ENCODE measurements at regions not wholly inside any gene's neighbourhood (a gene's known extent, or its start where the extent isn't known, plus 50 kb on each side); places are given as distances from the start of the nearest gene placed in this dataset.
A peak's percentile ranks its signal among the peaks of the same experiment; 100 is the strongest.
"Not testable (repeated sequence)": the region's sequence is repeated elsewhere in the genome, so short reads cannot be mapped to it uniquely, and the experiment has no call there.

DNA sequence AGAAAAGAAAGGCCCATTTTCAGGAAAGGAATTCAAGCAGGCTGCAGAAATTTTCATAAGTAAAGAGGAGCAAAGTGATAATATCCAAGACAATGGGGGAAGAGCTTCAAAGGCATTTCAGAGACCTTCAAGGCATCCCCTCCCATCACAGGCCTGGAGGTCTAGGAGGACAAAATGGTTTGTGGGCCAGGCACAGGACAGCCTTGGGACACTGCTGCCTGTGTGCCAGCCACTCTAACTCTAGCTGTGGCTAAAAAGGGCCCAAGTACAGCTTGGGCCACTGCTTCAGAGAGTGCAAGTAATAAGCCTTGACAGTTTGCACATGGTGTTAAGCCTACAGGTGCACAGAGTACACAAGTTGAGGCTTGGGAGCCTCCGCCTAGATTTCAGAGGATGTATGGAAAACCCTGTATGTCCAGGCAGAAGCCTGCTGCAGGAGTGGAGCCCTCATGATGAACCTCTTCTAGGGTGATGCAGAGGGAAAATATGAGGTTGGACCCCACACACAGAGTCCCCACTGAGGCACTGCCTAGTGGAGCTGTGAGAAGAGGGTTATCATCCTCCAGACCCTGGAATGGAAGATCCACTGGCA lies 51.8 kb upstream of the ZSWIM5 start:
- Mint-ChIP-seq H3K36me3 (ENCODE audit: low read depth) (peaks cover 7% of the 10 kb centered on the region), H3K4me3 (no peak overlapping the region), H3K27me3 (ENCODE audit: low read depth) (peaks cover under 1% of the 10 kb centered on the region), H3K9me3 (peaks cover 41% of the 10 kb centered on the region), H3K27ac (no peak overlapping the region), H3K4me1 (no peaks in the 10 kb centered on the region)
- TF ChIP-seq, protein P1, sequence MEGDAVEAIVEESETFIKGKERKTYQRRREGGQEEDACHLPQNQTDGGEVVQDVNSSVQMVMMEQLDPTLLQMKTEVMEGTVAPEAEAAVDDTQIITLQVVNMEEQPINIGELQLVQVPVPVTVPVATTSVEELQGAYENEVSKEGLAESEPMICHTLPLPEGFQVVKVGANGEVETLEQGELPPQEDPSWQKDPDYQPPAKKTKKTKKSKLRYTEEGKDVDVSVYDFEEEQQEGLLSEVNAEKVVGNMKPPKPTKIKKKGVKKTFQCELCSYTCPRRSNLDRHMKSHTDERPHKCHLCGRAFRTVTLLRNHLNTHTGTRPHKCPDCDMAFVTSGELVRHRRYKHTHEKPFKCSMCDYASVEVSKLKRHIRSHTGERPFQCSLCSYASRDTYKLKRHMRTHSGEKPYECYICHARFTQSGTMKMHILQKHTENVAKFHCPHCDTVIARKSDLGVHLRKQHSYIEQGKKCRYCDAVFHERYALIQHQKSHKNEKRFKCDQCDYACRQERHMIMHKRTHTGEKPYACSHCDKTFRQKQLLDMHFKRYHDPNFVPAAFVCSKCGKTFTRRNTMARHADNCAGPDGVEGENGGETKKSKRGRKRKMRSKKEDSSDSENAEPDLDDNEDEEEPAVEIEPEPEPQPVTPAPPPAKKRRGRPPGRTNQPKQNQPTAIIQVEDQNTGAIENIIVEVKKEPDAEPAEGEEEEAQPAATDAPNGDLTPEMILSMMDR (IDR thresholded peaks at IDR 0.05; ENCODE audit: unreplicated experiment in 3 of 3): no peak

GRCh38 chr1:45259053-45259452 lies 52.6 kb upstream of the ZSWIM5 start:
- Mint-ChIP-seq H3K27me3 (ENCODE audit: low read depth) (no peaks in the 10 kb centered on the region), H3K4me3 (no peak overlapping the region), H3K9me3 (peaks cover 41% of the 10 kb centered on the region), H3K4me1 (no peaks in the 10 kb centered on the region), H3K36me3 (ENCODE audit: low read depth) (peaks cover 7% of the 10 kb centered on the region), H3K27ac (no peak overlapping the region)
- TF ChIP-seq, protein P1 (IDR thresholded peaks at IDR 0.05; ENCODE audit: unreplicated experiment in 3 of 3): no peak

DNA sequence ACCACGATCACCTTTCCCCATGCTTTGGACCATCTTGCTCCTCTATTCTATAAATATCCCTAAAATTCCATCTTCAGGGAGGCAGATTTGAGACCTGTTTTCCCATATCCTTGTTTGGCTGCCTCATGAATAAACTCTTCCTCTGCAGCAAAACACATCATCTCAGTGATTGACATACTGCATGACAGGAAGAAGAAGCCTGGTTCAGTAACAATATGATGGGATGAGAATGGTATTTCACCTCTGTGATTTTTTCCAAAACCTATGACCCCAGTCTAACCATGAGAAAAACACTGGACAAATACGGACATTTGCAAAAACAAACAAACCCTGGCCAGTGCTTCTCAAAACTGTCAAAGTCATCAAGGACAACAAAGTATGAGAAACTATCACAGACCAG lies 53.8 kb upstream of the ZSWIM5 start:
- Mint-ChIP-seq H3K27ac (no peak overlapping the region), H3K4me1 (no peaks in the 10 kb centered on the region), H3K36me3 (ENCODE audit: low read depth) (peaks cover 7% of the 10 kb centered on the region), H3K27me3 (ENCODE audit: low read depth) (no peaks in the 10 kb centered on the region), H3K9me3 (peaks cover 41% of the 10 kb centered on the region), H3K4me3 (no peak overlapping the region)
- TF ChIP-seq, protein P1 (IDR thresholded peaks at IDR 0.05; ENCODE audit: unreplicated experiment in 3 of 3): no peak

GRCh38 chr1:45263132-45263531 lies 56.7 kb upstream of the ZSWIM5 start:
- no peak overlapping the region for H3K27ac Mint-ChIP-seq
- no peaks in the 10 kb centered on the region for H3K27me3 Mint-ChIP-seq (ENCODE audit: low read depth)
- TF ChIP-seq, protein P1 (IDR thresholded peaks at IDR 0.05; ENCODE audit: unreplicated experiment in 3 of 3): no peak
- H3K36me3 Mint-ChIP-seq (ENCODE audit: low read depth): no peaks in the 10 kb centered on the region
- H3K4me3 Mint-ChIP-seq: no peak overlapping the region
- peaks cover 31% of the 10 kb centered on the region for H3K9me3 Mint-ChIP-seq
- peaks cover 16% of the 10 kb centered on the region for H3K4me1 Mint-ChIP-seq

DNA sequence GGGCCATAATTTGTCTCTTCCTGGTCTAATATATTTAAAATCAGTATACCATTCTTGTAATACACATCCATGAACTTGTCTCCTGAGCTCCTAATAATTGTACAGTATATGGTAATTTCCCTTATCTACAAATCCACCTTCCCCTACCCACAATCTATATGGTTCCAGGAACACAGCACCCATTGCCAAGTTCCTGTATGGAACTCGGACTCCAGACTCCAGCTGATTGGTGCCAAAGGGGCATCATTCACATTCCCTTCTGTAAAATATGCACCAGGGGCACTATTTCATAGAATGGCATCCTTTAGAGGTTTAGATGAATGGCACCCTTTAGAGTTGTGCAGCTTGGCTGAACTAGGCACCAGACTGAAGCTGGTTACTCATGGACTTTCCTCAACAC lies 58.8 kb upstream of the ZSWIM5 start:
- Mint-ChIP-seq H3K36me3 (ENCODE audit: low read depth) (no peaks in the 10 kb centered on the region), H3K27ac (peak overlapping the region in 1 of 3 experiments; percentile 19), H3K4me3 (no peak overlapping the region), H3K4me1 (peaks cover 23% of the 10 kb centered on the region), H3K27me3 (ENCODE audit: low read depth) (no peaks in the 10 kb centered on the region), H3K9me3 (peaks cover 11% of the 10 kb centered on the region)
- TF ChIP-seq, protein P1 (IDR thresholded peaks at IDR 0.05; ENCODE audit: unreplicated experiment in 3 of 3): no peak

DNA sequence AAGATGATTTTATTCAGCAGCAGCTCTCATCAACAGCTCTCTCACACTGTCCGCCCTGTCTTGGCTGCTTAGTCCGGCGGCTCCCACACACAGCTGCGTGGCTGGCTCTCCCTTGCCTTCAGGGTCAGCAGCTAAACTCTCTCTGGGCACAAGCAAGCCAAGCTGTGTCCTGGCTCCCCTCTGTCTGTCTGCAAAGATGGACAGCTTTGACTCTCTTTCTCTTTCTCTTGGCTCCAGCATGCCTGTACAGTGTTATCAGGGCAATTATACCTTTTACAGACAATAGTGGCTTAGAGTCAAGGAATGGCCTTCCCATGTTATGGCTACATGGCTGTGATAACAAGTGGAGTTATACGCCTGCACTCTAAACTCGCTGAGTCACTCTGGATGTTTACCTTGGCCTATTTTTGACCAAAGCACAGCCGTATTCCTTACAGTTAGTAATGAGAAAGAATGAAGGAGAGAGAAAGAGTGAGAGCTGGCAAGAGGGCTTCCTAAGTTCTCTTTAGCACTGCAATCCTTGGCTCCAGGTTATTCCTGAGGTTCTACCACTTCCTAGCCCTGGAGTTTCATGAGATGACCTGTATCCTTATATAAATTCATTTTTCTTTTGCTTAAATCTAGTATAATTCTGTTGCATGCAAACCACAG lies 59.9 kb upstream of the ZSWIM5 start:
- Mint-ChIP-seq H3K4me3 (peak overlapping the region in 1 of 3 experiments; percentile 40), H3K27me3 (ENCODE audit: low read depth) (no peaks in the 10 kb centered on the region), H3K36me3 (ENCODE audit: low read depth) (no peaks in the 10 kb centered on the region), H3K27ac (peak overlapping the region; percentile 94 to 97 (median 95)), H3K4me1 (peaks cover 23% of the 10 kb centered on the region), H3K9me3 (peaks cover 6% of the 10 kb centered on the region)
- TF ChIP-seq, protein P1 (IDR thresholded peaks at IDR 0.05; ENCODE audit: unreplicated experiment in 3 of 3): no peak

DNA sequence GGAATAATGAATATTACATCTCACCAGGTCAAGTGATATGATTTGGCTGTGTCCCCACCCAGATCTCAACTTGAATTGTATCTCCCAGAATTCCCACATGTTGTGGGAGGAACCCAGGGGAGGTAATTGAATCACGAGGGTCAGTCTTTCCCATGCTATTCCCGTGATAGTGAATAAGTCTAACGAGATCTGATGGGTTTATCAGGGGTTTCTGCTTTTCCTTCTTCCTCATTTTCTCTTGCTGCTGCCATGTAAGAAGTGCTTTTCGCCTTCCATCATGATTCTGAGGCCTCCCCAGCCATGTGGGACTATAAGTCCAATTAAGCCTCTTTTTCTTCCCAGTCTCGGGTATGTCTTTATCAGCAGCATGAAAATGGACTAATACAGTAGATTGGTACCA lies 58.4 kb upstream of the HPDL start:
- H3K4me3 Mint-ChIP-seq; H3K36me3 Mint-ChIP-seq (ENCODE audit: low read depth); H3K9me3 Mint-ChIP-seq; H3K27me3 Mint-ChIP-seq (ENCODE audit: low read depth): not testable (repeated sequence)
- Mint-ChIP-seq H3K27ac (peak overlapping the region in 2 of 3 experiments; percentile 13 to 76), H3K4me1 (peaks cover 23% of the 10 kb centered on the region)

GRCh38 chr1:45272267-45272666 lies 54.4 kb upstream of the HPDL start:
- H3K27me3 Mint-ChIP-seq (ENCODE audit: low read depth); H3K36me3 Mint-ChIP-seq (ENCODE audit: low read depth); H3K4me3 Mint-ChIP-seq; H3K9me3 Mint-ChIP-seq; H3K27ac Mint-ChIP-seq: not testable (repeated sequence)
- peaks cover 14% of the 10 kb centered on the region for H3K4me1 Mint-ChIP-seq

All from nephron (organoid).